ENCODE measurements at regions not wholly inside any gene's neighbourhood (a gene's known extent, or its start where the extent isn't known, plus 50 kb on each side); places are given as distances from the start of the nearest gene placed in this dataset.

DNA sequence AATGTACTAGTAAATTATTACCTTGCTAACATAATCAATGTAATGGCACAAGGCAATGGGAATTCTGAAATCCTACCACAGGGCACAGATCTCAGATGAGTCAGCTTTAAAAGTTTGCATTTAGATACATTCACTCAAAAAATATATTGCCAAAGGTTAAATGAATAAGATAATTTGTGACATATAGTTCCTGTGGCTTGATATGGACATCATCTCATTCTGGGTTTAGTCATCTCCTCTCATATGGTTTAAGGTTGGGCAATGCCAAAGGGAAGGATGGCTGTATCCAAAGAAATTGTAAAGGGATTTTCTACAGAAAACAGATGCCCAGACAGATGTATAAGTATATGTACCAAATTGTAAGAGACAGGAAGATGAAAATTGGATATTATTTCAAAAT lies 1065.0 kb downstream of the LRFN5 start:
- TF ChIP-seq ISL1 (CRISPR knock-in tag; IDR thresholded peaks at IDR 0.05): no peak
- TF ChIP-seq, protein P1, sequence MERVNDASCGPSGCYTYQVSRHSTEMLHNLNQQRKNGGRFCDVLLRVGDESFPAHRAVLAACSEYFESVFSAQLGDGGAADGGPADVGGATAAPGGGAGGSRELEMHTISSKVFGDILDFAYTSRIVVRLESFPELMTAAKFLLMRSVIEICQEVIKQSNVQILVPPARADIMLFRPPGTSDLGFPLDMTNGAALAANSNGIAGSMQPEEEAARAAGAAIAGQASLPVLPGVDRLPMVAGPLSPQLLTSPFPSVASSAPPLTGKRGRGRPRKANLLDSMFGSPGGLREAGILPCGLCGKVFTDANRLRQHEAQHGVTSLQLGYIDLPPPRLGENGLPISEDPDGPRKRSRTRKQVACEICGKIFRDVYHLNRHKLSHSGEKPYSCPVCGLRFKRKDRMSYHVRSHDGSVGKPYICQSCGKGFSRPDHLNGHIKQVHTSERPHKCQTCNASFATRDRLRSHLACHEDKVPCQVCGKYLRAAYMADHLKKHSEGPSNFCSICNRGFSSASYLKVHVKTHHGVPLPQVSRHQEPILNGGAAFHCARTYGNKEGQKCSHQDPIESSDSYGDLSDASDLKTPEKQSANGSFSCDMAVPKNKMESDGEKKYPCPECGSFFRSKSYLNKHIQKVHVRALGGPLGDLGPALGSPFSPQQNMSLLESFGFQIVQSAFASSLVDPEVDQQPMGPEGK (CRISPR knock-in tag; IDR thresholded peaks at IDR 0.05; ENCODE audit: borderline replicate concordance): no peak
- TF ChIP-seq ARNTL (CRISPR knock-in tag; IDR thresholded peaks at IDR 0.05; ENCODE audit: borderline replicate concordance, low read depth): no peak
- no peak for TF ChIP-seq TOX (CRISPR knock-in tag; IDR thresholded peaks at IDR 0.05; ENCODE audit: borderline replicate concordance)
- no peak for TF ChIP-seq ZNF8 (CRISPR knock-in tag; IDR thresholded peaks at IDR 0.05)
- TF ChIP-seq ZNF565 (CRISPR knock-in tag; conservative IDR thresholded peaks at IDR 0.05; ENCODE audit: low read depth): no peak
